ENCODE measurements at regions not wholly inside any gene's neighbourhood (a gene's known extent, or its start where the extent isn't known, plus 50 kb on each side); places are given as distances from the start of the nearest gene placed in this dataset.

DNA sequence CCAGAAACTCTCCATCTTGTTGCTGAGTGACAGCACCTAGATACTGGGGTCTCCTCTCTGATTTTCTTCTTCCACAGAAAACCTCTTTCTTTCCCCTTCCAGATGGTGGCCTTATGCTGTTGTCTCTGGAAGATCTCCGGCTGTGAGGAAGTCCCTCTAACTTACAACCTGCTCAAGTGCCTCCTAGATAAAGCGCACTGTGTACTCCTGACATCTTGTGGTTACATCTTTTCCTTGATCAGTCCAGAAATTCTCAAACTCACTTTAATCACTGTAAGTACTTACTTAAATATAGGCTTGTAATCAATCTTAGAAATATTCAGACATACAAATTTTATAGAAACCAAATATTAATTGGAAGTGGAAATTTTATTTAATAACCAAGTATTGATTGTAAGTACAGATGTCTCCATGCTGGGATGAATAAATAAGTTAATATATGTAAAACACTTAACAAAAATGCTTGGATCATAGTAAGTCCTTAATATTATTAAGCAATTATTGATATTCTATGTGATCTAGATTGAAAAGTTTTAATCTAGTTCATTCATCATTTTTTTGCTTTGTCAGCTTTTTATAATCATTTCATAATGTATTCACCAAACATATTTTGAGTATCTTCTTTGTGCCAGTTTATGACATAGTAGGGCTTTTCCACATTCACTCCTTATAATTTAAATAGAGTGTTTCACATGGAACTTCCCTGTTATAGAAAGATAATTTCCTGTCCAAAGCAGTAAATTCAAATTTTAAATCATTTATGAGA is 1381.4 kb upstream of the CDH6 start:
- TF ChIP-seq, protein P1, sequence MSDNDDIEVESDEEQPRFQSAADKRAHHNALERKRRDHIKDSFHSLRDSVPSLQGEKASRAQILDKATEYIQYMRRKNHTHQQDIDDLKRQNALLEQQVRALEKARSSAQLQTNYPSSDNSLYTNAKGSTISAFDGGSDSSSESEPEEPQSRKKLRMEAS (IDR thresholded peaks at IDR 0.05; ENCODE audit: insufficient read depth, insufficient read length): no peak
- TF ChIP-seq, protein P2, sequence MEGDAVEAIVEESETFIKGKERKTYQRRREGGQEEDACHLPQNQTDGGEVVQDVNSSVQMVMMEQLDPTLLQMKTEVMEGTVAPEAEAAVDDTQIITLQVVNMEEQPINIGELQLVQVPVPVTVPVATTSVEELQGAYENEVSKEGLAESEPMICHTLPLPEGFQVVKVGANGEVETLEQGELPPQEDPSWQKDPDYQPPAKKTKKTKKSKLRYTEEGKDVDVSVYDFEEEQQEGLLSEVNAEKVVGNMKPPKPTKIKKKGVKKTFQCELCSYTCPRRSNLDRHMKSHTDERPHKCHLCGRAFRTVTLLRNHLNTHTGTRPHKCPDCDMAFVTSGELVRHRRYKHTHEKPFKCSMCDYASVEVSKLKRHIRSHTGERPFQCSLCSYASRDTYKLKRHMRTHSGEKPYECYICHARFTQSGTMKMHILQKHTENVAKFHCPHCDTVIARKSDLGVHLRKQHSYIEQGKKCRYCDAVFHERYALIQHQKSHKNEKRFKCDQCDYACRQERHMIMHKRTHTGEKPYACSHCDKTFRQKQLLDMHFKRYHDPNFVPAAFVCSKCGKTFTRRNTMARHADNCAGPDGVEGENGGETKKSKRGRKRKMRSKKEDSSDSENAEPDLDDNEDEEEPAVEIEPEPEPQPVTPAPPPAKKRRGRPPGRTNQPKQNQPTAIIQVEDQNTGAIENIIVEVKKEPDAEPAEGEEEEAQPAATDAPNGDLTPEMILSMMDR (IDR thresholded peaks at IDR 0.05; ENCODE audit: extremely low read depth in 1 of 2, insufficient read depth in 1 of 2, low read depth in 1 of 2, low read length in 2 of 2): no peak
- no peak for TF ChIP-seq POLR2AphosphoS5 (IDR thresholded peaks at IDR 0.05; ENCODE audit: insufficient read depth, low read depth, low read length)

Measured in endothelial cell of umbilical vein (primary cell).